Right ventricle myocardium inferior (tissue), 1 donor: ENCODE measurements at regions not wholly inside any gene's neighbourhood (a gene's known extent, or its start where the extent isn't known, plus 50 kb on each side); places are given as distances from the start of the nearest gene placed in this dataset.
"Not testable (repeated sequence)": the region's sequence is repeated elsewhere in the genome, so short reads cannot be mapped to it uniquely, and the experiment has no call there.

Source experiments
- ATAC-seq: fragments of 200-7000 bp; cut with Tn5 transposase; one replicate; pipeline ENCODE4 v1.9.1; 2020; ENCODE audit warnings: mild to moderate bottlenecking, moderate library complexity
- DNase-seq: peaks from one replicate; pipeline ENCODE4 v3.0.0; 2021; ENCODE audit errors: missing footprints
- intact Hi-C: fragments of 100-400 bp; cut with DNase I; formaldehyde crosslinking; loops from one replicate; pipeline ENCODE4 v1.11.0; 2022
- donor health status: DM: no; HTN: yes; CAD: no; lungs with severe emphysema.

DNA sequence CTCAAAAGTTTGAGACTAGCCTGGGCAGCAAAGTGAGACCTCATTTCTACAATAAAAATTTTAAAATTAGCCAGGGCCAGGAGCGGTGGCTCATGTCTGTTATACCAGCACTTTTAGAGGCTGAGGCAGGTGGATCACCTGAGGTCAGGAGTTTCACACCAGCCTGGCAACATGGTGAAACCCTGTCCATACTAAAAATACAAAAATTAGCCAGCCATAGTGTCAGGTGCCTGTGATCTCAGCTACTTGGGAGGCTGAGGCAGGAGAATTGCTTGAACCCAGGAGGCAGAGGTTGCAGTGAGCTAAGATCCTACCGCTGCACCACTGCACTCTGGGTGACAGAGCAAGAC is 85.1 kb upstream of the MAP4 start:
- ATAC-seq, intact Hi-C loops, DNase-seq: not testable (repeated sequence)

DNA sequence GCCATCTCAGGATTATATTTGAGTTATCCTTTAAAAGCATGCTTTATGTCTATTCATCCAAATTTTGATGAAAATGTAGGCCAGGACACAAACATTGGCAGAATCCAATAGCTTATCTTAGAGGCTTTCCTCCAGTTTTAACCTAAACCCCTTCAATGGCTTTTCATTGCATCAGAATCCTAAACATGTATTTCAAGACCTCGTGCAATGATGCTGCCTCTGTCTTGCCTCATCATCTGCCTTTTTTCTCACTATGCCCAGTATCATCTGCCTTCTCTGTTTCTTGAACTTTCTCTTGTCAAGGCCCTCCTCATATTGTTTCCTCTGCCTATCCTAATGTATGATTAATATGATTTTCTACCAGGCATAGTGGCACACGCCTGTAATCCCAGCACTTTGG is 76.1 kb upstream of the MAP4 start:
- intact Hi-C loops, result no loop called here
- DNase-seq, result no peak
- ATAC-seq, result no peak

DNA sequence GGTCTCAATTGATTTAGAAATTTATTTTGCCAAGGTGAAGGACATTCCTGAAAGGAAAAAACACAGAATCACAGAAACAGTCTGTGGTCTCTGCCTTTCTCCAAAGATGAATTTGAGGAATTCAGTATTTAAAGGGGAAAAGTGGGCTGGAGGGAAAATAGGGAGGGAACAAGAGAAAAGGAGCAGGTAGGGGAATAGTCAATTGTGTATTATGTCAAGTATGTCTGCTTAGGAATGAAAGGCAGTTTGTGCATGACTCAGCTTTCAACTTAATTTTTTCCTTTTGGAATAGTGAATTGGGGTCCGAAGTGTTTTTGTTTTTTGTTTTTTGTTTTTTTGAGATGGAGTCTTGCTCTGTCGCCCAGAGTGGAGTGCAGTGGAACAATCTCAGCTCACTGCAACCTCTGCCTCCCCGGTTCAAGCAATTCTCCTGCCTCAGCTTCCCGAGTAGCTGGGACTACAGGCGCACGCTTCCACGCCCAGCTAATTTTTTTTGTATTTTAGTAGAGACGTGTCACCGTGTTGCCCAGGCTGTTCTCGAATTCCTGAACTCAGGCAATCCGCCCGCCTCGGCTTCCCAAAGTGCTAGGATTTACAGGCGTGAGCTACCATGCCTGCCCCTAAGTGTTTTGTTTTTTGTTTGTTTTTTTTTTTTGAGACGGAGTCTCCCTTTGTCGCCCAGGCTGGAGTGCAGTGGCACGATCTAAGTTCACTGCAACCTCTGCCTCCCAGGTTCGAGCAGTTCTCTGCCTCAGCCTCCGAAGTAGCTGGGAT is 74.1 kb upstream of the MAP4 start:
- no peak for ATAC-seq
- intact Hi-C loops, result no loop called here
- DNase-seq, result no peak

DNA sequence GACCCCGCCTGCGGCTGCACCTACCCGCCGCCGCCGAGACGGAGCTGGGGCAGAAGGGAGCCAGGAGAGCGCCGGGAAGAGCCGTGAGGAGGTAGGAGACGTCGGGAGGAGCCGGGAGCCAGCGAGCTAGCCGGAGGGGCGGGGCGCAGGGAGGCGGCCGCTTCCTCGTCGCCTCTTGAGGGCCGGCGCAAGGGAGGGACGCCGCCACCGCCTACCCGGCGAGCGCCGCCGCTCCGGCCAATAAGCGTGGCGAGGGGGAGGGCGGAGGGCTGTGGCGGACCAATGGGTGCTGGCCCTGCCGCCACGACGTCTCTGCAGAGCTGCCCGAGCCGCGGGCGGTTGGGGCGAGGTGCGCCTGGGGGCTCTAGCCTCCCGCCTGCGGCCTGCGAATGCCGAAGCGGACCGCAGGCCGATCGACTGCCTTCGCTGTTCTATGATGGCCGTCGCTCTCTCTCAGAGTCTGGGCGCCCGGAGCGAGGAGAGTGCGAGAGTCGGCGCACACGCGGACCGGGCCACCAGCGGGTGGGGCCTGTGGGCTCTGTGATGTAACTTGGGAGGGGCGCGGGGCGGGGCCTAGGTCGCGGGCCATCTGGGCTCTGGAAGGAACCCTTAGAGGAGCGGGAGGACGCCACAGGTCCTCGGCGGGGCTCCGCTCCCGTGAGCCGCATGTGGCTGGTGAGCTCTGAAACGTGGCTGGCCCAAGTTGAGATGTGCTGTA is 72.7 kb upstream of the MAP4 start:
- ATAC-seq, result peak; percentile 95
- DNase-seq, result peak; percentile 99
- intact Hi-C loops, result loop anchor here (2.0 to 5.0 kb wide), 3 partner anchors 42 to 97 kb away; no protein-coding TSS in a partner anchor

DNA sequence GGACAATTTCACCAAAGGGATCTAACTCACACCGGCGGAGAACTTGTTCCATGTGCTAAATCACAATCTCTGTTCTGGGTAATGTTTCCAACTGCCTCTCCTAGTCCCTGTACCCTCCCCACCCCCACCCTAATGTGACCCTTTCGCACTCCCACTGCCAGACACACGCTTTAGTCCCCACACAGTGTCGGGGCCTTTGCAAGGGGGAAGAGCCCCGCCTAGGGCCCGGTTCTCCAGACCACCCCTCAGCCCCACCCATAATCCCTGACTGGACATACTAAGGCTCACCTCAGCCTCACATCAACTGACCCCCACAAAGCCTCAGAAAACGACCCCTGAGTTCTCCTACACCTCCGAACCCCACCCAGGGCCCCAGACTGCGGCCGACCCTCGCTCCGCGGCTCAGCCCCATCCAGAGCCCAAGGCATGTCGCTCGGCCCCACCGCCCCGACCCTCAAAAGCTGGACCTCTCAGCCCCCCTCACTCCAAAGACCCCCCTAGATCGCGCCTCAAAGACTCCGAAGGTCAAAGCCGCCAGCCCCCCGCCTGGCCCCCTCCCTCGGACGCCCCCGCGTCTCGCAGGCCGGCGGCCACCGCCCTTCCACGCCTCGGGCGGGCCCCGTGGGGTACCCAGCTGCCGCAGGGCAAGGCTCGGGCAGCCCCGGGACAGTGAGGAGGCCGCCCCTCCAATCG is 72.0 kb upstream of the MAP4 start:
- intact Hi-C loops, result loop anchor here (2.0 to 5.0 kb wide), 3 partner anchors 43 to 96 kb away; no protein-coding TSS in a partner anchor
- ATAC-seq, result peak; percentile 16
- DNase-seq, result no peak

DNA sequence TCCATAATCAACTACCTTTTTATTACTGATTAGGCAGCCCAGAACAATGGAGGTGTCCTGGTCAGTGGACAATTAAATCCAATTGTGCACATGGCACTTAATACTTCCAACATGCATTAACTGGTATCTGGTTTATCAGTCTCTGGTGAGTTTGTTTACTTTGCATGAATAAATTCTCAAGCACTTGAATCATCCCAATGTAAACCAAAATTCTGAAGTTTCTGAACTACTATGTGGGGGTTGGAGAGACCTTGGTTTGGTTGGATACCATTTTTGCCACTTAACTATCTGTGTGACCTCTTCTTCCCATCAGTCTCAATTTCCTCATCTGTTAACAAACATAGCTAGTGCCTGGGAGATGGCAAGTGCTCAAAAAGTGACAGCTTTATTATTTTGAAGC is 70.5 kb upstream of the MAP4 start:
- no peak for ATAC-seq
- no peak for DNase-seq
- intact Hi-C loops, result loop anchor here (1.0 to 5.0 kb wide), 2 partner anchors 73 to 94 kb away; no protein-coding TSS in a partner anchor

DNA sequence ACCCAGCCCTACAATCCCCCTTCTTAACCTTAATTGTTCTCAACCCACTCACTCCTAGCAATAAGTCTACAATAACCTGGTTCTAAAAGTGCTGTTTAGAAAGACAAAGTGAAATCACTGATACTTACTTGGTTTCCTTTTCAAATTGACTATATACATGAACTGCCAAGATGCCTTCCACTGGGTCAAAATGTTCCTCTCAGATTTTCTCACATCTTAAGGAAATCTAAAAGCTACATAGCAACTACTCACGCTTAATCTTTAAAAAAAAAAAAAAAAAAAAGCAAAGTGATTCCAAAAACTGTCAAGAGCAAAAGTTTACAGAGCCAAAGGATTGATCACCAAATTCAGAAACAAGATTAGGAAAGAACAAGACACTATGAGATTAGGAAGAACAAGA is 68.7 kb upstream of the MAP4 start:
- ATAC-seq (no peak), DNase-seq (no peak)
- intact Hi-C loops, result loop anchor here (5.0 kb wide), 1 partner anchor 93 kb away; no protein-coding TSS in a partner anchor

DNA sequence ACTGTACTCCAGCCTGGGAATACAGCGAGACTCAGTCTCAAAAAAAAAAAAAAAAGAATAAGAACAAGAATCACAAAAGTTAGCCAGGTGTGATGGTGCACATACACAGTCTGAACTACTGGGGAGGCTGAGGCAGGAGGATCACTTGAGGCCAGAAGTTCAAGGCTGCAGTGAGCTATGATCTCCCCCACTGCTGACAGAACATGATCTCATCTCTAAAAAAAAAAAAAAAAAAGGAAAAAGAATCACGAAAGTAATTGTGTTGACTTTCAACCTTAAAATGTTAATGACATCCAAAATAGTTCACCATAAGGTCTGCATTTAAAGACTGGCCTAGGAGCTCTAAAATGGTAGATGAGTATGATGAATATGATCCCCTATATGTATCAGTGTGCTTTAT is 68.0 kb upstream of the MAP4 start:
- ATAC-seq (no peak), DNase-seq (no peak)
- intact Hi-C loops, result no loop called here

DNA sequence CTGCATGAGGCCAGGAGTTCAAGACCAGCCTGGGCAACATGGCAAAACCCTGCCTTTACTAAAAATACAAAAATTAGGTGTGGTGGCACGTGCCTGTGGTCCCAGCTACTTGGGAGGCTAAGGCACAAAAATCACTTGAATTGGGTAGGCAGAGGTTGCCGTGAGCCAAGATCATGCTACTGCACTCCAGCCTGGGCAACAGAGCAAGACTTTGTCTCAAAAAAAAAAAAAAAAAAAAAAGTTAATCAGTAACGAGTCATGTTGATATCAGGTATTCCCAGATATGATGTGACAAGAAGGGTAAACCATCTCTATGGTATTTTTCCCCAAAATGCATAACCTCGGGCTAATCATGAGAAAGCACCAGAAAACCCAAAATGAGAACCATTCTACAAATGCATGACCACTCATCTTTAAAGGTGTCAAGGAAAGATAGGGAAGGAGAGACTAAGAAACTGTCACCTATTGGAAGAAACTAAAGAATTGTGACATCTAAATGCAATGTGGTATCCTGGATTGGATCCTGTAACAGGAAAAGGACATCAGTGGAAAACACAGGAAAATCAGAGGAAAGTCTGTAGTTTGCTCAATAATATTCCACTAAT is 66.5 kb upstream of the MAP4 start:
- intact Hi-C loops, result no loop called here

DNA sequence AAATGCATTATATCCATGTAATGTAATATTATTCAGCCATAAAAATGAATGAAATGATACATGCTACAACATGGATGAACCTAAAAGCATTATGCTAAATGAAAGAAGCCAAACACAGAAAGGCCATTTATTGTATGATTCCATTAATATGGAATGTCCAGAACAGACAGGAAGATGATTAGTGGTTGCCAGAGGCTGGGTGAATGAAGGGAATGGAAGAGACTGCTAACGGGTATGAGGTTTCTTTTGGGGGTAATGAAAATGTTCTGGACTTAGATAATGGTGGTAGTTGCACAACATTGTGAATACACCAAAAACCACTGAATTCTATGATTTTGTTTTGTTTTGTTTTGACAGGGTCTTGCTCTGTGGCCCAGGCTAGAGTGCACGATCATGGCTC is 61.6 kb upstream of the MAP4 start:
- ATAC-seq (no peak), DNase-seq (no peak)
- intact Hi-C loops, result no loop called here

More for the DNA sequence above, 66.5 kb upstream of the MAP4 start:
- no peak for ATAC-seq
- no peak for DNase-seq

DNA sequence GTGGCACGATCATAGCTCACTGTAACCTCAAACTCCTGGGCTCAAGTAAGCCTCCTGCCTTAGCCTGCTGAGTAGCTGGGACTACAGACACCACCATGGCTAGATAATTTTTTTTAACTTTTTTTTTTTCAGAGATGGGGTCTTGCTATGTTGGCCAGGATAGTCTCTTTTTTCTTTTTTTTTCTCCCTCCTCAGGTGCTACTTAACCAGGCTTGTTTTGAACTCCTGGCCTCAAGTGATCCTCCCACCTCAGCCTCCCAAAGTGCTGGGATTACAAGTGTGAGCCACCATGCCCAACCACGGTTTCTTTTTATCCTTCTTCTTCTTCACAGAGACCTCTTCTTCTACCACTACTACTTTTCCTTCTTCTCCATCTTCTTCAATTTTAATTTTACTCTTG is 53.8 kb upstream of the MAP4 start:
- intact Hi-C loops, result no loop called here
- ATAC-seq (no peak), DNase-seq (no peak)

DNA sequence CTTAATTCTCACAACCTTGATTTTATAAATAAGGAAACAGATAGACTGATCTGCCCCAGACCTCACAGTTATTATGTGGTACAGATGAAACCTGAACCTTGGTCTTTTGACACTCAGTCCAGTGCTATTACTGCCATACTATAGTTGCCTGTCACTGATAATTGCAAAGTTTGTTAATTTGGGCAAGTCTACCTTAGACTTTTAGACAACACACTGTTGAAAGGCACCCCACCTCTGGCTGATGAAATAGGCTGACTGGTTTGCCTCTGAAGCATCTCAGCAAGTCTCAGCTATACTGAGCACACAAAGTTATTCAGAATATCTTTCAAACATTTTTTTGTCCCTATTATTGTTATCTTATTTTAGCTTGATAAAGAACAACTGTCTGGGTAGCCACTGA is 53.1 kb upstream of the MAP4 start:
- peak; percentile 23 for ATAC-seq
- intact Hi-C loops, result no loop called here
- DNase-seq, result no peak

DNA sequence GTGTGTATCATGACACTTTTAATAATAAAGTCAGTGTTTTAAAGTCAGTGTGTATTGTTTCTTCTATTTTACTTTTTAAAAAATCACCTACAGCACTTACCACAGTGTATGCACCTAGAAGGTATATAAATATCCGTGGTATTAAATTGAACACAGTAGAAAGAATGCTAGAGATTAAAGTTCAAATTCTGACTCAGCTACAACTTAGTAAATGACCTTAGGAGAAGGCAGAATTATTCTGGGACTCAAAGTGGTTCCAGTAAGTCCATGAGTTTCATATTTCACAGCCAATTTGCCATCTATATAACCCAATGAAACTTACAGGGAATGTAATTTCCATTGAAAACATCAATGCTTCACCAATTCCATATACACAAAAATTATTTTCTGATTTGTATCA is 52.7 kb upstream of the MAP4 start:
- intact Hi-C loops, result no loop called here
- DNase-seq, result no peak
- ATAC-seq, result no peak

DNA sequence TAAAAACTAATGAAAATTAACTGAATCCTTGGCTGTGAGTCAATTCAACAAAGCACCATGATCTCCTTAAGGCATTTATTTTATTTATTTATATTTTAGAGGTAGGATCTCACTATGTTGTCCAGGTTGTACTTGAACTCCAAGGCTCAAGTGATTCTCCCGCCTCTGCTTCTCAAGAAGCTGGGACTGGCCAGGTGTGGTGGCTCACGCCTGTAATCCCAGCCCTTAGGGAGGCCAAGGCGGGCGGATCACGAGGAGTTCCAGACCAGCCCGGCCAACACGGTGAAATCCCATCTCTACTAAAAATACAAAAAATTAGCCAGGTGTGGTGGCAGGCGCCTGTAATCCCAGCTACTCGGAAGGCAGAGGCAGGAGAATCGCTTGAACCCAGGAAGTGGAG is 52.1 kb upstream of the MAP4 start:
- ATAC-seq, DNase-seq, intact Hi-C loops: not testable (repeated sequence)

DNA sequence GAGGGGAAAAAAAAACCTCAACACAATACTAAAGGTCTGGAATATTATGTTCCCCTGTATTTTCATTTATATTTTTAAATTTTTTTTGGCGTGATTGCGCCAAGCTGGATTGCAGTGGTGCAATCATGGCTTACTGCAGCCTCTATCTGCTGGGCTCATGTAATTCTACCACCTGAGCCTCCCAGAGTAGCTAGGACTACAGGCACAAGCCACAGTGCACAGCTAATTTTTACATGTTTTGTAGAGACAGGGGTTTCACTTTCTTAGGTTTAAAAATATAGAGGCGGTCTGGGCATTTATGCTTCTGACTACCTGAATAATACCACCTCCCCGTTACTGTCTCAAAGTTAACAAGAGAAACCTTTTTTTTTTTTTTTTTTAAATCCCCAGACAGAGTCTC is 51.1 kb upstream of the MAP4 start:
- intact Hi-C loops, result no loop called here
- DNase-seq, result no peak
- ATAC-seq, result no peak
